Activated T-cell treated with anti-CD3 and anti-CD28 coated beads, Interleukin-2, amount 50 U/mL, for 24 hours (primary cell): ENCODE measurements at regions not wholly inside any gene's neighbourhood (a gene's known extent, or its start where the extent isn't known, plus 50 kb on each side); places are given as distances from the start of the nearest gene placed in this dataset.
A peak's percentile ranks its signal among the peaks of the same experiment; 100 is the strongest.
"Not testable (repeated sequence)": the region's sequence is repeated elsewhere in the genome, so short reads cannot be mapped to it uniquely, and the experiment has no call there.

Source experiments
- DNase-seq: peaks from one replicate; pipeline ENCODE4 v3.0.0-alpha.2; 2020
- H3K27ac Mint-ChIP-seq: 2 replicates; pipeline ENCODE4 v1.8.0; 2020; ENCODE audit warnings: mild to moderate bottlenecking, mixed read lengths
- H3K27me3 Mint-ChIP-seq: 2 replicates; pipeline ENCODE4 v1.8.0; 2020; ENCODE audit warnings: mixed read lengths
- H3K36me3 Mint-ChIP-seq: 2 replicates; pipeline ENCODE4 v1.8.0; 2020; ENCODE audit warnings: low read depth, mixed read lengths
- H3K4me1 Mint-ChIP-seq: 2 replicates; pipeline ENCODE4 v1.8.0; 2020; ENCODE audit warnings: low read depth, mixed read lengths
- H3K4me3 Mint-ChIP-seq: 2 replicates; pipeline ENCODE4 v1.8.0; 2020; ENCODE audit warnings: mild to moderate bottlenecking, moderate library complexity, mixed read lengths
- H3K9me3 Mint-ChIP-seq: 2 replicates; pipeline ENCODE4 v1.8.0; 2020; ENCODE audit warnings: mixed read lengths

GRCh38 chr14:105938055-105938863 lies 411.9 kb downstream of the TMEM121 start:
- Mint-ChIP-seq H3K27me3 (peaks cover 12% of the 10 kb centered on the region), H3K4me3 (no peak overlapping the region), H3K27ac (no peak overlapping the region), H3K4me1 (peaks cover 10% of the 10 kb centered on the region), H3K9me3 (peaks cover 18% of the 10 kb centered on the region), H3K36me3 (no peaks in the 10 kb centered on the region)
- peak; percentile 18 for DNase-seq

- no peaks in the 10 kb centered on the region for H3K36me3 Mint-ChIP-seq
- no peak overlapping the region for H3K4me3 Mint-ChIP-seq
- peaks cover 18% of the 10 kb centered on the region for H3K9me3 Mint-ChIP-seq
- H3K27ac Mint-ChIP-seq, result no peak overlapping the region
- no peak for DNase-seq
- peaks cover 10% of the 10 kb centered on the region for H3K4me1 Mint-ChIP-seq
- H3K27me3 Mint-ChIP-seq, result peaks cover 8% of the 10 kb centered on the region
These were observed 412.6 kb downstream of the TMEM121 start for GRCh38 chr14:105938959-105939358.

- Mint-ChIP-seq H3K27me3 (peaks cover 6% of the 10 kb centered on the region), H3K9me3 (peaks cover 16% of the 10 kb centered on the region), H3K4me3 (no peak overlapping the region), H3K27ac (no peak overlapping the region), H3K4me1 (peaks cover 17% of the 10 kb centered on the region), H3K36me3 (no peaks in the 10 kb centered on the region)
- DNase-seq, result no peak
These were observed 413.6 kb downstream of the TMEM121 start for GRCh38 chr14:105939810-105940508.

- Mint-ChIP-seq H3K4me3 (no peak overlapping the region), H3K27me3 (peaks cover 2% of the 10 kb centered on the region), H3K27ac (no peak overlapping the region), H3K36me3 (no peaks in the 10 kb centered on the region), H3K4me1 (peaks cover 21% of the 10 kb centered on the region), H3K9me3 (peaks cover 11% of the 10 kb centered on the region)
- no peak for DNase-seq
These were observed 414.3 kb downstream of the TMEM121 start for GRCh38 chr14:105940534-105941225.

- Mint-ChIP-seq H3K4me3 (no peak overlapping the region), H3K27ac (no peak overlapping the region), H3K36me3 (no peaks in the 10 kb centered on the region), H3K27me3 (peaks cover 3% of the 10 kb centered on the region), H3K9me3 (peaks cover 11% of the 10 kb centered on the region), H3K4me1 (peaks cover 21% of the 10 kb centered on the region)
- DNase-seq, result no peak
These were observed 415.1 kb downstream of the TMEM121 start for GRCh38 chr14:105941226-105942166.

- not testable (repeated sequence) for H3K27ac Mint-ChIP-seq, H3K27me3 Mint-ChIP-seq, H3K4me3 Mint-ChIP-seq, DNase-seq, H3K36me3 Mint-ChIP-seq
- H3K4me1 Mint-ChIP-seq, result peaks cover 21% of the 10 kb centered on the region
- H3K9me3 Mint-ChIP-seq, result peaks cover 11% of the 10 kb centered on the region
These were observed 416.3 kb downstream of the TMEM121 start for GRCh38 chr14:105942725-105943124.

- Mint-ChIP-seq H3K4me1 (peaks cover 23% of the 10 kb centered on the region), H3K27ac (no peak overlapping the region)
These were observed 417.7 kb downstream of the TMEM121 start for GRCh38 chr14:105943973-105944602.

GRCh38 chr14:105944632-105945610 lies 418.5 kb downstream of the TMEM121 start:
- Mint-ChIP-seq H3K4me1 (peaks cover 21% of the 10 kb centered on the region), H3K9me3 (no peaks in the 10 kb centered on the region), H3K27ac (no peak overlapping the region), H3K27me3 (peaks cover 3% of the 10 kb centered on the region), H3K4me3 (no peak overlapping the region), H3K36me3 (no peaks in the 10 kb centered on the region)
- peak; percentile 89 for DNase-seq

More at GRCh38 chr14:105943973-105944602, 417.7 kb downstream of the TMEM121 start:
- no peaks in the 10 kb centered on the region for H3K36me3 Mint-ChIP-seq
- DNase-seq, result no peak
- no peak overlapping the region for H3K4me3 Mint-ChIP-seq
- peaks cover 3% of the 10 kb centered on the region for H3K9me3 Mint-ChIP-seq
- H3K27me3 Mint-ChIP-seq, result peaks cover 3% of the 10 kb centered on the region

- Mint-ChIP-seq H3K4me1 (peaks cover 12% of the 10 kb centered on the region), H3K9me3 (no peaks in the 10 kb centered on the region), H3K36me3 (no peaks in the 10 kb centered on the region), H3K27me3 (peaks cover 3% of the 10 kb centered on the region), H3K4me3 (no peak overlapping the region), H3K27ac (no peak overlapping the region)
- DNase-seq, result no peak
These were observed 419.5 kb downstream of the TMEM121 start for GRCh38 chr14:105945896-105946295.

- H3K4me3 Mint-ChIP-seq, result no peak overlapping the region
- H3K27me3 Mint-ChIP-seq, result peaks cover 3% of the 10 kb centered on the region
- H3K9me3 Mint-ChIP-seq, result no peaks in the 10 kb centered on the region
- no peak for DNase-seq
- peaks cover 12% of the 10 kb centered on the region for H3K4me1 Mint-ChIP-seq
- H3K36me3 Mint-ChIP-seq, result no peaks in the 10 kb centered on the region
- H3K27ac Mint-ChIP-seq, result no peak overlapping the region
These were observed 421.2 kb downstream of the TMEM121 start for GRCh38 chr14:105947599-105947998.

- peaks cover 12% of the 10 kb centered on the region for H3K4me1 Mint-ChIP-seq
- DNase-seq, H3K4me3 Mint-ChIP-seq, H3K27ac Mint-ChIP-seq, H3K36me3 Mint-ChIP-seq, H3K9me3 Mint-ChIP-seq, H3K27me3 Mint-ChIP-seq: not testable (repeated sequence)
These were observed 422.6 kb downstream of the TMEM121 start for GRCh38 chr14:105948955-105949354.

GRCh38 chr14:105950364-105950892 lies 424.0 kb downstream of the TMEM121 start:
- not testable (repeated sequence) for H3K36me3 Mint-ChIP-seq, H3K27me3 Mint-ChIP-seq, H3K4me1 Mint-ChIP-seq, H3K27ac Mint-ChIP-seq, DNase-seq, H3K4me3 Mint-ChIP-seq, H3K9me3 Mint-ChIP-seq
